HG03575 (cell line): ENCODE measurements at regions not wholly inside any gene's neighbourhood (a gene's known extent, or its start where the extent isn't known, plus 50 kb on each side); places are given as distances from the start of the nearest gene placed in this dataset.

Experiments
- ATAC-seq: cut with Tn5 transposase; IDR thresholded peaks from one replicate; pipeline ENCODE4 v1.9.1; 2021; ENCODE audit not compliant: unreplicated experiment, insufficient number of reproducible peaks, low FRiP score; ENCODE audit errors: extremely low read depth

GRCh38 chr2:153133716-153134115, 344.8 kb downstream of the RPRM start:
- no peak for ATAC-seq

- no peak for ATAC-seq
Observed at GRCh38 chr2:153132418-153132817, 346.1 kb downstream of the RPRM start.

- ATAC-seq: no peak
Observed at GRCh38 chr2:153115141-153115540, 363.4 kb downstream of the RPRM start.

GRCh38 chr2:153110486-153110885, 368.1 kb downstream of the RPRM start:
- no peak for ATAC-seq

GRCh38 chr2:153109793-153110192, 368.8 kb downstream of the RPRM start:
- no peak for ATAC-seq

DNA sequence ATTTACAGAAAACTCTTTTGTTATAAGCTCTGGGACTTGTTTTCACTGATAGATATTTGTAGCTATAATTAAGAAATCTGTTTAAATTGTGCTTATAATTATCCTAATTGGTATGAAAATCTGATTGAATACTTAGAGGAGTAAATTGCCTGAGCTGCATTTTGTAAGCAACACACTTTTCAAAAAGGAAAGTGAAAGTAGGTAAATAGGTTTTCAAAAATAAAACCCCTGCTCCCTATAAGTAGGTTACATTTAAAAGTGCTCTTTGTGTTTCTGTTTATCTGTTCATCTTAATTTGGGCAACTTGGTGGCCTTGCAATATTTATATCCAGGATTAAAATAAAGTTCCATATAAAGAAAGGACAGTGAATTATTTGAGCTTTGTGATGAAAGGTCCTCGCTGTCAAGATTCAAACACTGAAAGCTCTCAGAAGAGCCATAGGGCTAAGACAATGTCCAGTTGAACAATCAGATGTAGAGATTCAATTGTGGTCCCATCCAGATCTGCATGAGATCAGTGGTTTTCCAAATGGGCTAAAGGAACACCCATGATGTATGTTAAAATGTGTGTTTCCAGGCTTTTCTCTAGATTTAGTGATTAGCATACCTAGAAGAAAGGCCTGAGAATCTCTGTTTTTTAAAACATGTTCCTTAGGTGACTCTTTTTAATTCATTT, 371.6 kb downstream of the RPRM start:
- ATAC-seq: peak; percentile 53

DNA sequence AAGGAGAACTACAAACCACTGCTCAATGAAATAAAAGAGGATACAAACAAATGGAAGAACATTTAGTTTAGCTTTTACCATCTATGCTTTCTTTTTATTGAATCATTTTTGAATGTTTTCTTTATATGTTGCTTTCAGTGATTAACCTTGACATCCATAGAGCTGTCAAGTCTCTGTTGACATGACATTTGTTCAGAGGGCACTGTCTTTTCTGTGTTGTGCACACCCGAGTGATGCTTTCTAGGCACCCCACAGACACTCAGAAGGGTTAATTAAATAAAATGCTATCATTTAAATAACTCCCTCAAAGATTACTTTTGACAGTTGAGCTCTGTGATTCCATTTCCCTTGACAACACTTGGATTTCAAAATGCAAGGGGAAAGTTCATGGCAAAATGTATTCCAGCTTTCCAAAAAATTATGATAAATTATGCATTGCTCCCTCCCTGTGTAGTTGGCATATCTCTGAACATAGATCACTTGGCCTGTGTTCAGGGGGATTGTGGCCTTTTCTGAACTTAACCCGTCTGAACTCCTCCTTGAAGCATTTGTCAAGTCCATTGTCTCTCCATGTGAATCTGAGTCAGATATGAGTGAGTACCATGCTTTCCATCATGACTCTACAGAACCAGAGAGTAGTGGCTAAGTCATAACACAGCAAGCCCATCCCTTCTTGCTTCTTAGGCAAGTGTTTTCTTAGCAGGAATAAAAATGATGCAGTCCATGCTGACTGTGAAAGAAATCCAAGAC, 372.6 kb downstream of the RPRM start:
- no peak for ATAC-seq

- ATAC-seq: no peak
Observed at GRCh38 chr2:153101187-153101586, 377.4 kb downstream of the RPRM start.

GRCh38 chr2:153100151-153100550, 378.4 kb downstream of the RPRM start:
- no peak for ATAC-seq

- ATAC-seq: no peak
Observed at GRCh38 chr2:153098073-153098472, 379.7 kb downstream of the ARL6IP6 start.

DNA sequence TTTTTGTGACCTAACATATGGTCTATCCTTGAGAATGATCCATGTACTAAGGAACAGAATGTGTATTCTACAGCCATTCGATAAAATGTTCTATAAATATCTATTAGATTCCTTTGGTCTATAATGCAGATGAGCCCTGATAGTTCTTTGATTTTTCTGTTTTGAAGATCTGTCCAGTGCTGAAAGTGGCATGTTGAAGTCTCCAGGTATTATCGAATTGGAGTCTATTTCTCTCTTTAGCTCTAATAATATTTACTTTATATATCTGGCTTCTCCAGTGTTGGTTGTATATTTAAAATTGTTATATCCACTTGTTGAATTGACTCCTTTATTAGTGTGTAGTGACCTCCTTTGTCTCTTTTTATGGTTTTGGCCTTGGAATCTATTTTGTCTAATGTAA, 377.9 kb downstream of the ARL6IP6 start:
- no peak for ATAC-seq

DNA sequence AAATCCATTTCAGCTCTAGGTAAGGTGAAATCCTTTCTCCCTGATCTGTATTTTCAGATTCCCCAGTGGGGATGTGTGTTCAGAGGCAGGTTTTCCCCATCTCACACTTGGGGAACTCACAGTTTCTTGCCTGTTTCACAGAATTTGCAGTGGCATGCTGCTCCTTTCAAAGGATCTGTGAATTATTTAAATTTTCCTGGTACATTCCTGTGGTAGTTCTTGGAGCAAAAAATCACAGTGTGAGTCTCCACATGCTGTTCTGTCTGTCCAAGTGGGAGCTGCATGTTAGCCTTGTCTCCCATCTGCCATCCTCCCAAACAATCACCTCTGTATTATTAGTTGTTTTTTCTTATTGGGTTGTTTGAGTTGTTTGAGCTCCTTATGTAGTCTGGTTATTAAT, 372.9 kb downstream of the ARL6IP6 start:
- no peak for ATAC-seq

DNA sequence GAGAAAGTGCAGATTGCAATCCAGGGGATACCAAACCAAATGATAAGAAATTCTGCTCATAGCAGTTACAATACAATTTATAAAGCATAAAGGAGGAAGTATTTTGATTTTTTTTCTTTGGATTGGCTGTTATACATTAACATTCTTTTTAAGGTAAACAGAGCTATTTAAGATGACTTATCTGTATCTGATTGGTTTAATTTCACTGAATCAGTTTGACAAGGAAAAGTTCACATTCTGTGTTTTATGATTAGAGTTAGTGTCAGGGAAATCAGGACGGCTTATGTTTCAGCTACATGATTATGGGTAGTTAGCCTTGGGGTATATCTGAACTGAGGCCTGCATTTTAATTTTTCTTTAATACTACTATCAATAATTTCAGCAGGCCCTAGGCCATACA, 360.9 kb downstream of the ARL6IP6 start:
- ATAC-seq: no peak

DNA sequence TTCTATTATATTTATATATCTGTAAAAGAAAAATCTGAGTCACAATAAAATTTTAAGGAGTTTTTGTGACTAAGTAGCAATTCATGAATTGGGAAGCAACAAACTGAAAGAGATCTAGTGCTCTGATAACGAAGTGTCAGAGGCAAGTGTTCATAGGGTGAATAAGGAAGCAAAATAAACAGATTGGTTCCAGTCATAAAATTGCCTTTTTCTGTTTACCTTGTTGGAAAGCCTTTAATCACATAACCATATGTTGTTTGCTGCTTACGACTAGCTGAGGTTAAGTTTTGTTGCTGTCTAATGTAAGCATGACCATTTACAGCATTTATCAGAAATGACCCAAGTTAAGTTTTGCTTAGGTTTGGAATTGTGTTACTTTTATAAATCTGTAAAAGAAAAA, 358.9 kb downstream of the ARL6IP6 start:
- no peak for ATAC-seq

DNA sequence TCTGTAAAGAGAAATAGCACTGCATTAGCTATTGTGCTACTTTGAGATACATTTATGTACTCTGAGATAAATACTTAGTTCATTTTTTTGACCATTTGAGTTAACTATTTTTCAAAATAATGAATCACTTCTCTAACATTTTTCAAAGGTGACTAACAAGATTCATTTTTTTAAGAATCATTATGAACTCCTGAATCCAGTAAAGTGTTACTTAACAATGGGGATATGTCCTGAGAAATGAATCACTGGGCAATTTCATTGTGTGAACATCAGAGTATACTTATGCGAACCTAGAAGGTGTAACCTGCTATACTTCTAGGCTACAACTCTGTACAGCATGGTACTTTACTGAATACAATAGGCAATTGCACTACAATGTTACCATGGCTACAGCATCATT, 355.8 kb downstream of the ARL6IP6 start:
- no peak for ATAC-seq

DNA sequence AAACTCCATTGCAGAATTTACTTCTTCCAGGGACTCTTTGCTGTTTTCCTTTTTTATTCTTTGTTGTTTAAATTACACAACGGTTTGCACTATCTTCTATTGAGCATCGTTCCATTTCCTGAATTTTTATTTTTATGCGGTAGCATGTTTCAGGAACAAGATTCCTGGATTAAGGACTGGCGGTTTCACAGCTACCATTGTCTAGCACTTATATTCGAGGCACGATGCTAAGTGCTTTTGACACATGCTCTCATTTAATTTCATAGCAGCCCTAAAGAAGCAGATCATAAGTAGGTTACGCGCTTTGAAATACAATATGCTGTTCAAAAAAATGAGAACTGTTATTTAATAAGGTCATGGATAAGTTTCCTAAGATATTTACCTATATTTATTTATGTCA, 354.4 kb downstream of the ARL6IP6 start:
- no peak for ATAC-seq

GRCh38 chr2:153072077-153072476, 353.7 kb downstream of the ARL6IP6 start:
- no peak for ATAC-seq

DNA sequence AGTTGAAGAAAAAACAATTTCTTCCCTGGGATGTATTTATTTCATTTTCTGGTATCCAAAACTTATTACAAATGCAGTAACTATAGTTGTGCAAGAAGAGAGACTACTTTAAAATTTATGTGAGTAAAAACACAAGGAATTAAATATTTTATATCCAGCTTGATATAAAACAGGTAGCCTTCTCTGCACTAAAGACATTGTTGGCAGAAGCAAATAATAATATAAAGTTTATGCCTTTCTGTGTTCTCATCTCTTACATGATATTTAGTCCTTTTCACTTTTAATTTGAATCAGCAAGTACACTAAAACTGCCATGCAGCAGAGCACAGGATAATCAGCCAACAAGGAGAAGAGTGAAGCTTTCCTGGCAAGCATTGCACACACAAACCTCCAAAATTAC, 352.7 kb downstream of the ARL6IP6 start:
- no peak for ATAC-seq

DNA sequence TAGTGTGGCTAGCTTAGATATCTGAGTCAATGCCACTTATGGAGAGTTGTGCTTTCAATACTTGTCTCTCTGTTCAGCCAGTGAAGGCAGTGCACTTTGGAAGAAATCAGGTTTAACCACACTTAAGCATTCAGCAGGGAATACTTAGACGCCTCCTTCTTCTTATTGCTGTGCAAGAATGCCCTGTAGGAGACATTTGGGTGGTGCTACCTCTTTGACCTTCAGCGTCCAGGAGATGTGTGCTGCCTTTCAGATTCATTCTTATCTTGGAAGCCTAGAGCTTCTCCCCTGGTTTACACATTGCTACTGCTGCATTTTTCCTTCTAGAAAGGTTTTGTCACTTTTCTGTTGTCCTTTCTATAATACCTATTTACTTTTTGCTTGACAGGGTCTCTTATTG, 350.5 kb downstream of the ARL6IP6 start:
- ATAC-seq: no peak

DNA sequence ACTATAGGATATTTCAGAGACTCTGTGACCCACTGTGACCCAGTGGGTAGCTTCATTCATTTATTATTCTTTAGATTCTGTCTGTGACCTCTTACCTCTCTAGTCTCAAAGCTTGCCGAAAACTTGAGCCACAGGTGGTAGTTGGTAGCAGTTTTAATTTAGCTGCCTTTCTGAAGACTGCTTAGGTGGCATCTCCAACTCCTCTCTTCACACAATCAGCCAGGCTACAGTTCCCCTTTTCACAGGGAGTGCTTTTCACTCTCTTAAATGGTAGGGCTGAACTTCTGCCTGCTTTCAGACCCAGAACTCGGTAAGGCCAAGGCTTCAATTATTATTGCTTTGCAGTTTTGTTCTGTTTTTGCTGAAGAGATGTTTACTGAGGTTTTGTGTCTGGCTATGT, 349.6 kb downstream of the ARL6IP6 start:
- no peak for ATAC-seq
